Panc1 (cell line): ENCODE measurements at regions not wholly inside any gene's neighbourhood (a gene's known extent, or its start where the extent isn't known, plus 50 kb on each side); places are given as distances from the start of the nearest gene placed in this dataset.

Experiments used
- ATAC-seq: fragments of 200-7000 bp; cut with Tn5 transposase; 2 replicates; pipeline ENCODE4 v1.9.1; 2020; ENCODE audit warnings: mild to moderate bottlenecking, moderate library complexity
- BruUV-seq: library from RNA; stranded (reverse); fragments of 400-500 nt; replicated peaks from 2 replicates; lab custom pipeline; 2021; lab: Mats Ljungman, UMichigan
- CTCF ChIA-PET: fragments of 300-600 bp; sonication (Branson Sonifier 250); formaldehyde crosslinking; loops from one replicate; lab custom pipeline; 2022; ENCODE audit warnings: antibody characterized with exemption; lab: Charles Lee
- POLR2A ChIA-PET: fragments of 300-600 bp; sonication (Branson Sonifier 250); formaldehyde crosslinking; loops from one replicate; lab custom pipeline; 2022; ENCODE audit warnings: antibody characterized with exemption; lab: Charles Lee
- DNase-seq: peaks from one replicate; pipeline ENCODE4 v3.0.0-alpha.2; 2010; ENCODE audit warnings: low read depth, low spot score
- H3K27ac ChIP-seq: 2 replicates; pipeline ENCODE4 v1.5.1; 2011; ENCODE audit warnings: mild to moderate bottlenecking, low read length, inconsistent platforms
- H3K27me3 ChIP-seq: fragments of 200-500 bp; sonication (Bioruptor generic); 2 replicates; pipeline ENCODE4 v1.6.0; 2014; ENCODE audit warnings: low read length, inconsistent platforms; ENCODE audit not compliant: control insufficient read depth, insufficient read depth
- H3K36me3 ChIP-seq: fragments of 200-500 bp; sonication (Bioruptor generic); 2 replicates; pipeline ENCODE4 v1.5.1; 2014; ENCODE audit warnings: inconsistent platforms, mild to moderate bottlenecking, low read length, moderate library complexity; ENCODE audit not compliant: control insufficient read depth, insufficient read depth
- H3K4me1 ChIP-seq: 2 replicates; pipeline ENCODE4 v1.5.1; 2011; ENCODE audit warnings: inconsistent platforms, mild to moderate bottlenecking, low read length, moderate library complexity; ENCODE audit not compliant: control insufficient read depth, insufficient read depth
- H3K4me3 ChIP-seq, 2 experiments: 2 replicates each; pipeline ENCODE4 v1.5.1; 2011 to 2012; ENCODE audit warnings: low read depth in 2 of 2, low read length in 2 of 2, mild to moderate bottlenecking in 2 of 2, inconsistent platforms in 1 of 2, moderate library complexity in 1 of 2
- H3K9me3 ChIP-seq: fragments of 200-500 bp; sonication (Bioruptor generic); 2 replicates; pipeline ENCODE4 v1.5.1; 2014; ENCODE audit warnings: low read depth, mild to moderate bottlenecking, inconsistent platforms, low read length, moderate library complexity; ENCODE audit not compliant: control insufficient read depth, insufficient read depth
- CTCF ChIP-seq: fragments of 450-650 bp; IDR thresholded peaks from 2 replicates; pipeline ENCODE4 v1.5.1; 2017; ENCODE audit warnings: mild to moderate bottlenecking
- POLR2AphosphoS5 ChIP-seq: IDR thresholded peaks from 2 replicates; pipeline ENCODE4 v1.6.1; 2012; ENCODE audit warnings: mild to moderate bottlenecking, low read depth, low read length, moderate library complexity
- REST ChIP-seq, 2 experiments: IDR thresholded peaks; 2 replicates each; pipeline ENCODE4 v1.6.1; 2011 to 2012; ENCODE audit warnings: low read depth in 2 of 2, control low read depth in 1 of 2, low read length in 1 of 2, mild to moderate bottlenecking in 1 of 2, moderate library complexity in 1 of 2; ENCODE audit not compliant: insufficient read depth in 1 of 2
- SIN3A ChIP-seq: IDR thresholded peaks from 2 replicates; pipeline ENCODE4 v1.6.1; 2012; ENCODE audit warnings: low read depth, mild to moderate bottlenecking, low read length, moderate library complexity, borderline replicate concordance; ENCODE audit not compliant: insufficient read depth
- TCF7L2 ChIP-seq: IDR thresholded peaks from 2 replicates; pipeline ENCODE4 v1.6.1; 2011; ENCODE audit warnings: mild to moderate bottlenecking, low read depth, low read length, inconsistent platforms
- in situ Hi-C: cut with HindIII; loops from 2 replicates; pipeline ENCODE4 v1.10.0; 2016; ENCODE audit warnings: low sequenced_read_pairs, low pct_unique_long_range_greater_than_20kb
- intact Hi-C: fragments of 100-400 bp; cut with micrococcal nuclease; formaldehyde crosslinking; loops from one replicate; pipeline ENCODE4 v1.10.0; 2022; ENCODE audit not compliant: unreplicated experiment

- TF ChIP-seq REST (IDR thresholded peaks at IDR 0.05; ENCODE audit: insufficient read depth in 1 of 2, low read depth in 2 of 2, low read length in 1 of 2) (no peak), POLR2AphosphoS5 (no peak), CTCF (no peak), TCF7L2 (no peak), SIN3A (no peak)
- H3K9me3 ChIP-seq = no peaks in the 10 kb centered on the region; the same call in 1 of the 2 replicates
- H3K4me3 ChIP-seq = no peak overlapping the region
- POLR2A ChIA-PET = no interaction called here
- CTCF ChIA-PET = no interaction called here
- no peaks in the 10 kb centered on the region for H3K36me3 ChIP-seq
- H3K27ac ChIP-seq = no peak overlapping the region
- no peak for ATAC-seq
- intact Hi-C loops = no loop called here
- no peaks in the 10 kb centered on the region for H3K27me3 ChIP-seq
- no peaks in the 10 kb centered on the region for H3K4me1 ChIP-seq
- no peak for DNase-seq
- in situ Hi-C loops = no loop called here
- no TSS peak for BruUV-seq
Observed at GRCh38 chr3:109922856-109923255, 585.5 kb upstream of the DPPA4 start.

GRCh38 chr3:109923431-109923830, 586.1 kb upstream of the DPPA4 start:
- ChIA-PET CTCF (no interaction called here), POLR2A (no interaction called here)
- Histone ChIP-seq H3K27me3 (no peaks in the 10 kb centered on the region), H3K4me3 (no peak overlapping the region), H3K9me3 (no peaks in the 10 kb centered on the region; the same call in 1 of the 2 replicates), H3K4me1 (no peaks in the 10 kb centered on the region), H3K36me3 (no peaks in the 10 kb centered on the region), H3K27ac (no peak overlapping the region)
- DNase-seq = no peak
- ATAC-seq = no peak
- TF ChIP-seq POLR2AphosphoS5 = no peak
- no peak for TF ChIP-seq SIN3A
- no peak for TF ChIP-seq TCF7L2
- TF ChIP-seq CTCF = no peak
- no peak for TF ChIP-seq REST (IDR thresholded peaks at IDR 0.05; ENCODE audit: insufficient read depth in 1 of 2, low read depth in 2 of 2, low read length in 1 of 2)
- BruUV-seq = no TSS peak
- in situ Hi-C loops (no loop called here), intact Hi-C loops (no loop called here)
